A549 (cell line): ENCODE measurements at regions not wholly inside any gene's neighbourhood (a gene's known extent, or its start where the extent isn't known, plus 50 kb on each side); places are given as distances from the start of the nearest gene placed in this dataset.

Experiments
- BHLHE40 ChIP-seq: IDR thresholded peaks from 2 replicates; pipeline ENCODE4 v1.6.1; 2012; ENCODE audit warnings: low read depth, low read length, inconsistent platforms
- FOSL2 ChIP-seq, 2 experiments: fragments of 450-650 bp in 1 of 2; fragments of >200 bp in 1 of 2; sonication (Bioruptor Twin) in 1 of 2; formaldehyde crosslinking; IDR thresholded peaks; 2 replicates each; pipeline versions ENCODE4 v1.5.0 to v1.6.1; 2016 to 2020; ENCODE audit warnings: mild to moderate bottlenecking in 1 of 2, moderate library complexity in 1 of 2
- FOXS1 ChIP-seq: fragments of 250-450 bp; sonication (Bioruptor Pico); IDR thresholded peaks from 2 replicates; pipeline ENCODE4 v1.5.0; 2020; ENCODE audit warnings: mild to moderate bottlenecking, moderate library complexity
- HMGXB4 ChIP-seq: fragments of 250-450 bp; sonication (Bioruptor Pico); IDR thresholded peaks from 2 replicates; pipeline ENCODE4 v1.5.0; 2021; ENCODE audit warnings: mild to moderate bottlenecking, moderate library complexity, borderline replicate concordance
- PHF8 ChIP-seq: fragments of 200-600 bp; sonication (generic); IDR thresholded peaks from 2 replicates; pipeline ENCODE4 v1.6.1; 2016; ENCODE audit warnings: low read depth, mild to moderate bottlenecking, antibody characterized with exemption, moderate library complexity, borderline replicate concordance
- POLR2A ChIP-seq: IDR thresholded peaks from 2 replicates; pipeline ENCODE4 v1.6.1; 2012; ENCODE audit warnings: mild to moderate bottlenecking, low read length
- RAD21 ChIP-seq, 2 experiments: fragments of >200 bp in 1 of 2; sonication (Bioruptor Twin) in 1 of 2; formaldehyde crosslinking in 1 of 2; IDR thresholded peaks in 1 of 2; conservative IDR thresholded peaks in 1 of 2; 2 replicates in 1 of 2; 3 replicates in 1 of 2; pipeline ENCODE4 v1.6.1; 2012 to 2018; ENCODE audit warnings: inconsistent platforms in 1 of 2
- TF ChIP-seq, protein P1 (sequence below): fragments of >200 bp; sonication (Bioruptor Twin); formaldehyde crosslinking; IDR thresholded peaks from 3 replicates; pipeline ENCODE4 v1.5.1; 2016

DNA sequence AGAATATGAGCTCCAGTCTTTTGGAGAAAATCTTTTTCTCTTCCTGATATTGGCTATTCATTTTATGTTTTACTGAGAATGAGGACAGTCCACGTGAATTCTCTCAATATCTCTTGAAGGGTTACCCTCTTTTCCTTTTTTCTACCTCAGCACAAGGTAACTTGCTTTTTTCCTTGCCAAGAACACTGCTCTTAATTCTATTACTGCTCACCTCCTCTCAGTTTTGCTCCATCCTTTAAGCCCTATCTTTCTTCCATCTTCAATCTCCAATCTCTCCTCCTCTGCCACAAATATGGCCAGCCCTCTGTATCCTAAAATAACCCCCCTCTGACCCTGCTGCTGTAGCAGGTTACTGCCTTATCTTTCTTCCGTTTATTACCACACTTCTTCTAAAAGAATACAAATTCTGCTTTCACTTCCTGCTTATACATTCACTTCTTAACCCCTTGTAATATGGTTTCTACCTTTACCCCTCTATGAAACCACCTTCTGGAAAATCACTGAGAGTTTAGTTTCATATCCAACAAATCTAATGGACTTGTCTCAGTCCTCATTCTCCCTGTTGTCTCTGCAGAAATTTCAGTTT lies 89.0 kb downstream of the NFKBIZ start:
- no peak for TF ChIP-seq FOXS1 (CRISPR knock-in tag)
- TF ChIP-seq, protein P1, sequence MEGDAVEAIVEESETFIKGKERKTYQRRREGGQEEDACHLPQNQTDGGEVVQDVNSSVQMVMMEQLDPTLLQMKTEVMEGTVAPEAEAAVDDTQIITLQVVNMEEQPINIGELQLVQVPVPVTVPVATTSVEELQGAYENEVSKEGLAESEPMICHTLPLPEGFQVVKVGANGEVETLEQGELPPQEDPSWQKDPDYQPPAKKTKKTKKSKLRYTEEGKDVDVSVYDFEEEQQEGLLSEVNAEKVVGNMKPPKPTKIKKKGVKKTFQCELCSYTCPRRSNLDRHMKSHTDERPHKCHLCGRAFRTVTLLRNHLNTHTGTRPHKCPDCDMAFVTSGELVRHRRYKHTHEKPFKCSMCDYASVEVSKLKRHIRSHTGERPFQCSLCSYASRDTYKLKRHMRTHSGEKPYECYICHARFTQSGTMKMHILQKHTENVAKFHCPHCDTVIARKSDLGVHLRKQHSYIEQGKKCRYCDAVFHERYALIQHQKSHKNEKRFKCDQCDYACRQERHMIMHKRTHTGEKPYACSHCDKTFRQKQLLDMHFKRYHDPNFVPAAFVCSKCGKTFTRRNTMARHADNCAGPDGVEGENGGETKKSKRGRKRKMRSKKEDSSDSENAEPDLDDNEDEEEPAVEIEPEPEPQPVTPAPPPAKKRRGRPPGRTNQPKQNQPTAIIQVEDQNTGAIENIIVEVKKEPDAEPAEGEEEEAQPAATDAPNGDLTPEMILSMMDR = no peak
- TF ChIP-seq POLR2A = no peak
- no peak for TF ChIP-seq PHF8
- no peak for TF ChIP-seq HMGXB4 (CRISPR knock-in tag)
- TF ChIP-seq RAD21 (conservative IDR thresholded peaks at IDR 0.05 in 1 of 2, IDR thresholded peaks at IDR 0.05 in 1 of 2) = no peak
- no peak for TF ChIP-seq BHLHE40
- TF ChIP-seq FOSL2 (IDR thresholded peaks at IDR 0.05) = no peak
- no peak for TF ChIP-seq FOSL2 (CRISPR knock-in tag; IDR thresholded peaks at IDR 0.05)
